Bronchial epithelial cell (primary cell): ENCODE measurements at regions not wholly inside any gene's neighbourhood (a gene's known extent, or its start where the extent isn't known, plus 50 kb on each side); places are given as distances from the start of the nearest gene placed in this dataset.

Experiments
- DNase-seq: peaks from one replicate; pipeline ENCODE4 v3.0.0-alpha.2; 2010; ENCODE audit warnings: low read depth
- FAIRE-seq: peaks from 2 replicates; lab custom pipeline; 2011; peaks lifted over from hg19 to GRCh38; lab: Jason Lieb, UNC
- H3K27me3 ChIP-seq: 2 replicates; pipeline ENCODE4 v1.5.1; 2011; ENCODE audit warnings: low read length; ENCODE audit not compliant: control insufficient read depth, insufficient read depth
- H3K36me3 ChIP-seq: 2 replicates; pipeline ENCODE4 v1.5.1; 2011; ENCODE audit warnings: low read length; ENCODE audit not compliant: control insufficient read depth, insufficient read depth
- H3K4me3 ChIP-seq: 2 replicates; pipeline ENCODE4 v1.5.1; 2011; ENCODE audit warnings: mild to moderate bottlenecking, low read depth, low read length, control low read depth
- CTCF ChIP-seq: IDR thresholded peaks from 2 replicates; pipeline ENCODE4 v1.5.1; 2011; ENCODE audit warnings: mild to moderate bottlenecking, moderate library complexity, low read length, control low read depth, inconsistent platforms; ENCODE audit not compliant: insufficient read depth, severe bottlenecking

GRCh38 chr20:52078289-52078688 lies 113.3 kb downstream of the ZFP64 start:
- DNase-seq (no peak), FAIRE-seq (no peak)
- TF ChIP-seq CTCF: no peak
- no peaks in the 10 kb centered on the region for H3K27me3 ChIP-seq
- no peaks in the 10 kb centered on the region for H3K36me3 ChIP-seq
- no peak overlapping the region for H3K4me3 ChIP-seq

DNA sequence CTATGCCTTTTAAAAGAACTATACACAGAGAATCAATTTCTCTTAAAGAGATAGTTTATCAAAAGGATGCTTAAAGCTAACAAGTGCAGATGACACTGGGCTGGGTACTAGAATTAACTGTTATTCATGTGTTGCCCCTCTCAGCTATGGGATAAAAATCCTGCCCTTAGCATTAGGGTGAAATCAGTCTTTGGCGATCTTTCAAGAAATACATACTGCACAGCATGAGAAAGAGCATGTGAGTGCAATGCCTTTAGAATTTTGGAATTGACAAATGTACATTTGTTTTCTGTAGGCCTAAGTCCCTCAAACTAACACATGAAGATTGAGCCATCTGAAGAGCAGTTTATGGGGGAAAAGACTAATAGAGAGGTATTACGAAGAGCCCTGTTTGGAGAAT lies 115.4 kb downstream of the ZFP64 start:
- TF ChIP-seq CTCF: no peak
- no peak for FAIRE-seq
- Histone ChIP-seq H3K4me3 (no peak overlapping the region), H3K27me3 (no peaks in the 10 kb centered on the region), H3K36me3 (no peaks in the 10 kb centered on the region)
- no peak for DNase-seq

GRCh38 chr20:52075400-52075799 lies 116.2 kb downstream of the ZFP64 start:
- no peak overlapping the region for H3K4me3 ChIP-seq
- no peaks in the 10 kb centered on the region for H3K27me3 ChIP-seq
- H3K36me3 ChIP-seq: no peaks in the 10 kb centered on the region
- FAIRE-seq (no peak), DNase-seq (no peak)
- no peak for TF ChIP-seq CTCF

- no peaks in the 10 kb centered on the region for H3K27me3 ChIP-seq
- no peak for TF ChIP-seq CTCF
Observed at GRCh38 chr20:52071136-52071535, 120.4 kb downstream of the ZFP64 start.

DNA sequence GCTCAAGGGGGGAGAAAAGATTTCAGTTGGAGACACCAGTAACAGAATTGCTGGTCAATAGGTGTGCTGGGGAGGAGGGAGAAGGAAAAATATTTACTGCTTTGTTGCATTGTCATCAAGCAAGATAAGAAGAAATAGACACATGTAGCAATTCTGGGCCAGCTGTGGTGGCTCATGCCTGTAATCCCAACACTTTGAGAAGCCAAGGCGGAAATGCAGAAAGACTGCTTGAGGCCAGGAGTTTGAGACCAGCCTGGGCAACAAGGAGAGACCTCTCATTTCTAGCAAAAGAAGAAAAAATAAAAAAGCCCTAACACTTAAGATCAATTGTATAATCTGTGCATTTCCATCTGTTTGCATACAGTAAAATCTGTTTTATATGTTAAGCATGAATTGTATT lies 126.6 kb downstream of the ZFP64 start:
- FAIRE-seq (no peak), DNase-seq (no peak)
- Histone ChIP-seq H3K4me3 (no peak overlapping the region), H3K27me3 (no peaks in the 10 kb centered on the region), H3K36me3 (no peaks in the 10 kb centered on the region)
- TF ChIP-seq CTCF: no peak

More at GRCh38 chr20:52071136-52071535, 120.4 kb downstream of the ZFP64 start:
- H3K36me3 ChIP-seq: no peaks in the 10 kb centered on the region
- no peak overlapping the region for H3K4me3 ChIP-seq
- DNase-seq (no peak), FAIRE-seq (no peak)

GRCh38 chr20:52062452-52063209 lies 128.9 kb downstream of the ZFP64 start:
- no peaks in the 10 kb centered on the region for H3K27me3 ChIP-seq
- FAIRE-seq (no peak), DNase-seq (no peak)
- no peaks in the 10 kb centered on the region for H3K36me3 ChIP-seq
- no peak overlapping the region for H3K4me3 ChIP-seq
- no peak for TF ChIP-seq CTCF
